ENCODE measurements at regions not wholly inside any gene's neighbourhood (a gene's known extent, or its start where the extent isn't known, plus 50 kb on each side); places are given as distances from the start of the nearest gene placed in this dataset.

GRCh38 chr7:49497471-49497870 lies 276.0 kb upstream of the VWC2 start (continued):
- TF ChIP-seq ZNF462 (CRISPR knock-in tag; IDR thresholded peaks at IDR 0.05) (no peak), JUNB (IDR thresholded peaks at IDR 0.05; ENCODE audit: unreplicated experiment) (no peak), REST (IDR thresholded peaks at IDR 0.05; ENCODE audit: unreplicated experiment) (no peak), EZH2 (IDR thresholded peaks at IDR 0.05; ENCODE audit: low read depth, unreplicated experiment) (no peak), ETS1 (IDR thresholded peaks at IDR 0.05) (no peak), ZNF331 (CRISPR knock-in tag; IDR thresholded peaks at IDR 0.05; ENCODE audit: low read depth) (no peak), POLR2AphosphoS5 (IDR thresholded peaks at IDR 0.05; ENCODE audit: low read depth) (no peak)

Measured in GM23338 (cell line).